GM12873 (cell line): ENCODE measurements at regions not wholly inside any gene's neighbourhood (a gene's known extent, or its start where the extent isn't known, plus 50 kb on each side); places are given as distances from the start of the nearest gene placed in this dataset.

Experiments
- CTCF ChIP-seq: IDR thresholded peaks from 2 replicates; pipeline ENCODE4 v1.5.1; 2012; ENCODE audit warnings: low read depth, mild to moderate bottlenecking, moderate library complexity, low read length, control low read depth; ENCODE audit not compliant: insufficient read depth; ENCODE audit errors: missing control alignments

GRCh38 chr7:21169667-21170580 lies 258.0 kb upstream of the SP4 start:
- no peak for TF ChIP-seq CTCF

- TF ChIP-seq CTCF = no peak
These were observed 255.1 kb upstream of the SP4 start for GRCh38 chr7:21172800-21173199.

GRCh38 chr7:21173436-21173835 lies 254.4 kb upstream of the SP4 start:
- TF ChIP-seq CTCF = no peak

- TF ChIP-seq CTCF = no peak
These were observed 252.2 kb upstream of the SP4 start for GRCh38 chr7:21175714-21176113.

- no peak for TF ChIP-seq CTCF
These were observed 242.8 kb upstream of the SP4 start for GRCh38 chr7:21184942-21185652.

- no peak for TF ChIP-seq CTCF
These were observed 242.1 kb upstream of the SP4 start for GRCh38 chr7:21185653-21186265.

- TF ChIP-seq CTCF = no peak
These were observed 236.4 kb upstream of the SP4 start for GRCh38 chr7:21191321-21192073.
